B cell (primary cell): ENCODE measurements at regions not wholly inside any gene's neighbourhood (a gene's known extent, or its start where the extent isn't known, plus 50 kb on each side); places are given as distances from the start of the nearest gene placed in this dataset.

Experiments used
- ATAC-seq: fragments of 200-7000 bp; cut with Tn5 transposase; one replicate; pipeline ENCODE4 v1.10.0; 2021; ENCODE audit warnings: low read depth, mild to moderate bottlenecking, moderate number of reproducible peaks, moderate library complexity
- CTCF ChIA-PET: fragments of 350-600 bp; sonication (Branson Sonifier 250); formaldehyde crosslinking; loops from one replicate; lab custom pipeline; 2021; ENCODE audit warnings: antibody characterized with exemption, inconsistent platforms; lab: Charles Lee
- POLR2A ChIA-PET: fragments of 350-600 bp; sonication (Branson Sonifier 250); formaldehyde crosslinking; loops from one replicate; lab custom pipeline; 2021; ENCODE audit warnings: antibody characterized with exemption; lab: Charles Lee
- DNase-seq: peaks from one replicate; pipeline ENCODE4 v3.0.0; 2013
- H2AFZ ChIP-seq: 2 replicates; pipeline ENCODE4 v1.6.1; 2012; ENCODE audit warnings: mild to moderate bottlenecking, low read depth, low read length; ENCODE audit not compliant: insufficient read depth, poor library complexity, severe bottlenecking
- H3K27ac ChIP-seq, 2 donors: 1 replicate in 1 of 2; 2 replicates in 1 of 2; pipeline ENCODE4 v1.5.1; 2012 to 2013; ENCODE audit warnings: low read length in 2 of 2, mild to moderate bottlenecking in 2 of 2, moderate library complexity in 1 of 2
- H3K27me3 ChIP-seq, 4 experiments: fragments of 200-600 bp in 1 of 4; sonication (generic) in 1 of 4; replicated peaks in 1 of 4; 1 replicate in 2 of 4; 2 replicates in 2 of 4; pipeline versions ENCODE4 v1.6.1 to v1.7.0; 2013 to 2016; ENCODE audit warnings: low read length in 3 of 4, mild to moderate bottlenecking in 2 of 4, mixed read lengths in 1 of 4, moderate library complexity in 1 of 4; ENCODE audit not compliant: insufficient read depth in 4 of 4, control insufficient read depth in 3 of 4; ENCODE audit errors: control extremely low read depth in 1 of 4
- H3K36me3 ChIP-seq, 2 experiments: replicated peaks in 1 of 2; 1 replicate in 1 of 2; 2 replicates in 1 of 2; pipeline versions ENCODE4 v1.6.1 to v1.7.1; 2013; ENCODE audit warnings: low read length in 1 of 2; ENCODE audit not compliant: insufficient read depth in 2 of 2, control insufficient read depth in 1 of 2; ENCODE audit errors: control extremely low read depth in 1 of 2, extremely low read depth in 1 of 2
- H3K4me1 ChIP-seq, 2 donors: fragments of 200-600 bp in 1 of 2; sonication (generic) in 1 of 2; 1 replicate in 1 of 2; 2 replicates in 1 of 2; pipeline versions ENCODE4 v1.5.1 to v1.6.1; 2013 to 2017; ENCODE audit warnings: low read length in 2 of 2; ENCODE audit not compliant: control insufficient read depth in 2 of 2, insufficient read depth in 2 of 2
- H3K4me2 ChIP-seq: replicated peaks from 2 replicates; pipeline ENCODE3; 2012; ENCODE audit warnings: mild to moderate bottlenecking, low read depth, low read length; ENCODE audit not compliant: poor library complexity, severe bottlenecking
- H3K4me3 ChIP-seq, 5 experiments: fragments of 200-600 bp in 1 of 5; sonication (generic) in 1 of 5; 1 replicate in 3 of 5; 2 replicates in 2 of 5; pipeline versions ENCODE4 v1.5.1 to v1.7.0; 2011 to 2016; ENCODE audit warnings: low read length in 4 of 5, mild to moderate bottlenecking in 4 of 5, low read depth in 2 of 5, control low read depth in 1 of 5, moderate library complexity in 1 of 5; ENCODE audit not compliant: insufficient read depth in 1 of 5; ENCODE audit errors: control extremely low read depth in 1 of 5, extremely low read depth in 1 of 5
- H3K79me2 ChIP-seq: fragments of 200-600 bp; sonication (generic); one replicate; pipeline ENCODE4 v1.6.0; 2016; ENCODE audit warnings: low read length; ENCODE audit not compliant: control insufficient read depth, insufficient read depth
- H3K9ac ChIP-seq: fragments of 200-600 bp; sonication (generic); 2 replicates; pipeline ENCODE4 v1.6.1; 2017; ENCODE audit warnings: mild to moderate bottlenecking, low read length, moderate library complexity
- H3K9me3 ChIP-seq, 3 donors: one replicate each; pipeline versions ENCODE4 v1.6.1 to v1.7.1; 2013; ENCODE audit warnings: low read length in 2 of 3; ENCODE audit not compliant: control insufficient read depth in 2 of 3, insufficient read depth in 1 of 3; ENCODE audit errors: control extremely low read depth in 1 of 3
- H4K20me1 ChIP-seq: 2 replicates; pipeline ENCODE4 v1.6.0; 2012; ENCODE audit warnings: mild to moderate bottlenecking, low read length; ENCODE audit not compliant: insufficient read depth, control insufficient read depth, poor library complexity, severe bottlenecking
- H3K27ac Mint-ChIP-seq: one replicate; pipeline ENCODE4 v1.8.0; 2021; ENCODE audit warnings: mixed read lengths
- H3K27me3 Mint-ChIP-seq: one replicate; pipeline ENCODE4 v1.8.0; 2021; ENCODE audit warnings: mixed read lengths
- H3K4me1 Mint-ChIP-seq: one replicate; pipeline ENCODE4 v1.8.0; 2021; ENCODE audit warnings: mixed read lengths
- H3K4me3 Mint-ChIP-seq: one replicate; pipeline ENCODE4 v1.8.0; 2021; ENCODE audit warnings: mixed read lengths
- H3K9me3 Mint-ChIP-seq: one replicate; pipeline ENCODE4 v1.8.0; 2022; ENCODE audit warnings: mixed read lengths; ENCODE audit not compliant: insufficient read depth
- CTCF ChIP-seq: fragments of 200-600 bp; IDR thresholded peaks from one replicate; pipeline ENCODE4 v1.8.0; 2022; ENCODE audit warnings: antibody characterized with exemption, mild to moderate bottlenecking
- EZH2 ChIP-seq: IDR thresholded peaks from 2 replicates; pipeline ENCODE4 v1.6.1; 2012; ENCODE audit warnings: borderline replicate concordance, low read depth, mild to moderate bottlenecking, moderate library complexity, low read length; ENCODE audit not compliant: insufficient read depth, poor library complexity, severe bottlenecking
- WGBS: methylation state at CpG from one replicate; pipeline ENCODE4 v1.1.5; 2013; ENCODE audit warnings: missing lambda C conversion rate; ENCODE audit not compliant: insufficient coverage; 5-methylcytosine and 5-hydroxymethylcytosine counted together
- intact Hi-C: fragments of 100-400 bp; cut with micrococcal nuclease; formaldehyde crosslinking; loops from one replicate; pipeline ENCODE4 v1.10.0; 2022

- Mint-ChIP-seq H3K4me1 (peaks cover 13% of the 10 kb centered on the region), H3K27ac (no peak overlapping the region), H3K27me3 (peaks cover 17% of the 10 kb centered on the region), H3K9me3 (no peaks in the 10 kb centered on the region), H3K4me3 (no peak overlapping the region)
- intact Hi-C loops = no loop called here
- WGBS = 100% methylated on average over 1 of the region's 6 CpGs
- H3K4me3 ChIP-seq = no peak overlapping the region
- H4K20me1 ChIP-seq = no peaks in the 10 kb centered on the region
- no peaks in the 10 kb centered on the region for H3K79me2 ChIP-seq
- H3K4me2 ChIP-seq = no peak overlapping the region
- CTCF ChIA-PET = interaction anchor here (0.6 kb wide), 1 partner anchor 318 kb away, joined by 3 read pairs; no protein-coding TSS in a partner anchor
- peaks cover 0 to 4% (median 0%) of the 10 kb centered on the region in 4 experiments for H3K27me3 ChIP-seq
- no peak overlapping the region for H3K27ac ChIP-seq
- no peaks in the 10 kb centered on the region for H3K9me3 ChIP-seq
- H2AFZ ChIP-seq = no peak overlapping the region
- TF ChIP-seq EZH2 (no peak), CTCF (no peak)
- no peak overlapping the region for H3K9ac ChIP-seq
- POLR2A ChIA-PET = no interaction called here
- ATAC-seq (no peak), DNase-seq (no peak)
- no peaks in the 10 kb centered on the region for H3K36me3 ChIP-seq
- peaks cover 6 to 14% of the 10 kb centered on the region in 2 donors for H3K4me1 ChIP-seq
Observed at GRCh38 chr1:244113532-244114320, 62.6 kb downstream of the ZBTB18 start.

GRCh38 chr1:244114892-244115291 lies 63.8 kb downstream of the ZBTB18 start:
- no peaks in the 10 kb centered on the region for H3K9me3 ChIP-seq
- peaks cover 13% of the 10 kb centered on the region for H3K4me1 Mint-ChIP-seq
- ChIA-PET POLR2A (no interaction called here), CTCF (no interaction called here)
- no peak overlapping the region for H3K4me2 ChIP-seq
- H3K36me3 ChIP-seq = no peaks in the 10 kb centered on the region
- H3K27ac ChIP-seq = no peak overlapping the region
- no peak overlapping the region for H3K4me3 Mint-ChIP-seq
- H4K20me1 ChIP-seq = no peaks in the 10 kb centered on the region
- no peak overlapping the region for H3K27ac Mint-ChIP-seq
- TF ChIP-seq EZH2 = no peak
- TF ChIP-seq CTCF = no peak
- H3K27me3 Mint-ChIP-seq = peaks cover 22% of the 10 kb centered on the region
- no CpG with 5 or more reads among the region's 4 CpGs for WGBS
- peaks cover 0 to 3% (median 0%) of the 10 kb centered on the region in 4 experiments for H3K27me3 ChIP-seq
- H3K4me3 ChIP-seq = no peak overlapping the region
- H3K9ac ChIP-seq = no peak overlapping the region
- H3K4me1 ChIP-seq = peaks cover 6 to 14% of the 10 kb centered on the region in 2 donors
- H2AFZ ChIP-seq = no peak overlapping the region
- intact Hi-C loops = no loop called here
- DNase-seq = no peak
- H3K9me3 Mint-ChIP-seq = no peaks in the 10 kb centered on the region
- no peak for ATAC-seq
- H3K79me2 ChIP-seq = no peaks in the 10 kb centered on the region
